ENCODE measurements at regions not wholly inside any gene's neighbourhood (a gene's known extent, or its start where the extent isn't known, plus 50 kb on each side); places are given as distances from the start of the nearest gene placed in this dataset.

DNA sequence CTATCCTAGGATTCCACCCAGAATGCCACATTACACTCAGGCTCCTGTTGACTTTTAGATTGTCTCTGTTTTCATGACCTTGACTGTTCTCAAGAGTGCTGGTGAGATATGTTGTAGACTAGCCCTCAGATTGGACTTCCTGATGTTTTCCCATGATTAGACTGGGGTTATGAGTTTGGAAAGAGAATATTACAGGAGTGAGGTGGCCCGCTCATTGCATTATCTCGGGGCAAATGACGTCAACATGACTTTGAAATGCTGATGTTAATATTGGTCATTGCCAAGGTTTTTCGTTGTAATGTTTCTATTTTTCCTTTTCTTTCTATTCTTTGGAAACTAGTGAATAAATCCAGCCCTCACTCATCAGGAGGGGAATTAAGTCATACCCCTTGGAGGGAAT, 355.7 kb upstream of the MON1B start:
- Histone ChIP-seq H3K36me3 (ENCODE audit: insufficient read depth) (no peaks in the 10 kb centered on the region), H3K27me3 (ENCODE audit: insufficient read depth, low read depth) (no peaks in the 10 kb centered on the region), H2AFZ (ENCODE audit: low read depth) (no peak overlapping the region), H4K20me1 (ENCODE audit: insufficient read depth) (no peaks in the 10 kb centered on the region), H3K4me1 (ENCODE audit: low read depth, poor library complexity, severe bottlenecking) (no peaks in the 10 kb centered on the region), H3K4me2 (no peak overlapping the region), H3K4me3 (IDR thresholded peaks at IDR 0.05; ENCODE audit: insufficient read depth, low read depth, low read length) (no peak overlapping the region), H3K9ac (no peak overlapping the region), H3K27ac (no peak overlapping the region), H3K79me2 (ENCODE audit: insufficient read depth, low read depth) (no peaks in the 10 kb centered on the region)
- TF ChIP-seq, protein P1, sequence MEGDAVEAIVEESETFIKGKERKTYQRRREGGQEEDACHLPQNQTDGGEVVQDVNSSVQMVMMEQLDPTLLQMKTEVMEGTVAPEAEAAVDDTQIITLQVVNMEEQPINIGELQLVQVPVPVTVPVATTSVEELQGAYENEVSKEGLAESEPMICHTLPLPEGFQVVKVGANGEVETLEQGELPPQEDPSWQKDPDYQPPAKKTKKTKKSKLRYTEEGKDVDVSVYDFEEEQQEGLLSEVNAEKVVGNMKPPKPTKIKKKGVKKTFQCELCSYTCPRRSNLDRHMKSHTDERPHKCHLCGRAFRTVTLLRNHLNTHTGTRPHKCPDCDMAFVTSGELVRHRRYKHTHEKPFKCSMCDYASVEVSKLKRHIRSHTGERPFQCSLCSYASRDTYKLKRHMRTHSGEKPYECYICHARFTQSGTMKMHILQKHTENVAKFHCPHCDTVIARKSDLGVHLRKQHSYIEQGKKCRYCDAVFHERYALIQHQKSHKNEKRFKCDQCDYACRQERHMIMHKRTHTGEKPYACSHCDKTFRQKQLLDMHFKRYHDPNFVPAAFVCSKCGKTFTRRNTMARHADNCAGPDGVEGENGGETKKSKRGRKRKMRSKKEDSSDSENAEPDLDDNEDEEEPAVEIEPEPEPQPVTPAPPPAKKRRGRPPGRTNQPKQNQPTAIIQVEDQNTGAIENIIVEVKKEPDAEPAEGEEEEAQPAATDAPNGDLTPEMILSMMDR (conservative IDR thresholded peaks at IDR 0.05; ENCODE audit: low read depth, low read length) = no peak

DNA sequence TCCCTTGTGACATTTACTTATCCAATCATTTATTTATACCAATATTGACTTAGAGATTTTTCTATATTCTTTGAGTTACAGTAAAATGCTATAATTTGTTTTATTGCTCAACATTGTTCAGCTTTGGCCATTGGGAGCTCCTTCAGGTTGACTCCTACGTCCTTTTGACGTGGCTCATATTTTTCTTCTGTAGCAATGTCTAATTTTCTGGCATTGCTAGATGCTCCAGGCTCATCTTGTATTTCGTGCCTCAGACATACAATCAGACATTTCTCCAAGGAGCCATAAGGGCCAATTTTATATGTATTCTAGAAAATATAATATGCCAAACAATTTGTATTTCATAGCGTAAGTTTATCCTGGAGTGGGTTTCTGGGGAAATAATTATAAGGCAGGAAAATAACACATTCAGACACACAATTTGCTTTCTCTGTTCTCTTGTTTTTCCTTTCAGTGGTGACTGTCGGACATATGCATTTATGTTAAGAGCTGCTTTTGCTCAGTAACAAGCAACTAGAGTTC, 355.1 kb upstream of the MON1B start:
- H3K27ac ChIP-seq = no peak overlapping the region
- no peaks in the 10 kb centered on the region for H3K4me1 ChIP-seq (ENCODE audit: low read depth, poor library complexity, severe bottlenecking)
- H3K36me3 ChIP-seq (ENCODE audit: insufficient read depth) = no peaks in the 10 kb centered on the region
- no peaks in the 10 kb centered on the region for H4K20me1 ChIP-seq (ENCODE audit: insufficient read depth)
- H3K79me2 ChIP-seq (ENCODE audit: insufficient read depth, low read depth) = no peaks in the 10 kb centered on the region
- TF ChIP-seq, protein P1 (conservative IDR thresholded peaks at IDR 0.05; ENCODE audit: low read depth, low read length) = no peak
- no peak overlapping the region for H3K4me2 ChIP-seq
- H3K27me3 ChIP-seq (ENCODE audit: insufficient read depth, low read depth) = no peaks in the 10 kb centered on the region
- no peak overlapping the region for H3K4me3 ChIP-seq (IDR thresholded peaks at IDR 0.05; ENCODE audit: insufficient read depth, low read depth, low read length)
- no peak overlapping the region for H3K9ac ChIP-seq
- H2AFZ ChIP-seq (ENCODE audit: low read depth) = no peak overlapping the region

DNA sequence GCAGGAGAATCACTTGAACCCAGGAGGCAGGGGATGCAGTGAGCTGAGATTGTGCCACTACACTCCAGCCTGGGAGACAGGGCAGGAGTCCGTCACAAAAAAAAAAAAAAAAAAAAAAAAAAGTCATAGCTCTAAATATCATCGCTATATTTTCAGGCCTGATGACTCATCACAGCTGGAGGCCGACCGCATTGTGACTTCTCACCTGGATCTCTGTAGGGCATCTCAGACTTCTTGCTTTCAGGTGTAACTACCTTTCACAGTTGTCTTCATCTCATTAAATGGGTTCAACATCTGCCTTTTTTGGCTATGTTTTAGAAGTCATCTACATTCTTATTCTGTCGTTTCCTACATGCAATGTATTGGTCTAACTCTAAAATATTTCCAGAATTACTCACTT, 353.1 kb upstream of the MON1B start:
- TF ChIP-seq, protein P1 (conservative IDR thresholded peaks at IDR 0.05; ENCODE audit: low read depth, low read length) = no peak
- no peak overlapping the region for H3K4me2 ChIP-seq
- no peak overlapping the region for H3K4me3 ChIP-seq (IDR thresholded peaks at IDR 0.05; ENCODE audit: insufficient read depth, low read depth, low read length)
- no peaks in the 10 kb centered on the region for H4K20me1 ChIP-seq (ENCODE audit: insufficient read depth)
- no peak overlapping the region for H3K9ac ChIP-seq
- no peak overlapping the region for H3K27ac ChIP-seq
- no peaks in the 10 kb centered on the region for H3K4me1 ChIP-seq (ENCODE audit: low read depth, poor library complexity, severe bottlenecking)
- no peaks in the 10 kb centered on the region for H3K27me3 ChIP-seq (ENCODE audit: insufficient read depth, low read depth)
- H2AFZ ChIP-seq (ENCODE audit: low read depth) = no peak overlapping the region
- H3K79me2 ChIP-seq (ENCODE audit: insufficient read depth, low read depth) = no peaks in the 10 kb centered on the region
- no peaks in the 10 kb centered on the region for H3K36me3 ChIP-seq (ENCODE audit: insufficient read depth)

DNA sequence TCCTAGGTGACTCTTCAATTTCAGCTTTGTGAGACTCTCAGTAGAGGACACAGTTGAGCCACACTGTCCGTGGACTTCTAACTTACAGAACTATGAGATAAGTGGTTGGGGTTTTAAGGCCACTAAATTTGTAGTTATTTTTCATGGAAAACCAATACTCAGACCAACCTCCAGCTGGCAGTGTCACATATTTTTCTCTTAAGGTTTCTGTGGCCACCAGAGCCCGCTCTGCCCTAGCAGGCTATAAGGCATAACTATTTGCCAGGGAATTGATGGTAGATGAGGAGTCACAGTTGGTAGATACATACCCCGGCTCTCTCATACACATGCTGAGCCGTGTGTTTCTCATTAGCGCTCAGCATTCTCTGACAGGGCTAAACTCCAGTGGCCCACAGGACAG, 336.8 kb upstream of the MON1B start:
- Histone ChIP-seq H4K20me1 (ENCODE audit: insufficient read depth) (no peaks in the 10 kb centered on the region), H2AFZ (ENCODE audit: low read depth) (no peak overlapping the region), H3K36me3 (ENCODE audit: insufficient read depth) (no peaks in the 10 kb centered on the region), H3K27ac (no peak overlapping the region), H3K27me3 (ENCODE audit: insufficient read depth, low read depth) (no peaks in the 10 kb centered on the region), H3K9ac (no peak overlapping the region), H3K4me3 (IDR thresholded peaks at IDR 0.05; ENCODE audit: insufficient read depth, low read depth, low read length) (no peak overlapping the region), H3K4me2 (no peak overlapping the region), H3K4me1 (ENCODE audit: low read depth, poor library complexity, severe bottlenecking) (no peaks in the 10 kb centered on the region), H3K79me2 (ENCODE audit: insufficient read depth, low read depth) (no peaks in the 10 kb centered on the region)
- TF ChIP-seq, protein P1 (conservative IDR thresholded peaks at IDR 0.05; ENCODE audit: low read depth, low read length) = no peak

Data from KMS-11 (cell line).